OCI-LY3 (cell line): ENCODE measurements at regions not wholly inside any gene's neighbourhood (a gene's known extent, or its start where the extent isn't known, plus 50 kb on each side); places are given as distances from the start of the nearest gene placed in this dataset.

ENCODE experiments used
- H2AFZ ChIP-seq: fragments of 200-600, 300-600 bp; shearing (Covaris generic); 2 replicates; pipeline ENCODE4 v1.6.0; 2014; ENCODE audit warnings: antibody characterized with exemption, low read depth, low read length
- H3K27ac ChIP-seq: fragments of 200-600, 300-600 bp; sonication (generic); 2 replicates; pipeline ENCODE4 v1.5.1; 2014; ENCODE audit warnings: mild to moderate bottlenecking, low read length, moderate library complexity, mixed read lengths
- H3K27me3 ChIP-seq: fragments of 200-600, 300-600 bp; sonication (generic); 2 replicates; pipeline ENCODE4 v1.6.1; 2014; ENCODE audit warnings: low read depth, low read length, mixed read lengths
- H3K36me3 ChIP-seq: fragments of 200-600, 300-600 bp; sonication (generic); replicated peaks from 2 replicates; pipeline ENCODE3; 2014; ENCODE audit warnings: low read depth, low read length, mixed read lengths
- H3K4me1 ChIP-seq: fragments of 300-600, 200-600 bp; sonication (generic); 2 replicates; pipeline ENCODE4 v1.6.1; 2014; ENCODE audit warnings: low read length, mixed read lengths
- H3K4me2 ChIP-seq: fragments of 200-600, 300-600 bp; sonication (generic); 2 replicates; pipeline ENCODE4 v1.6.1; 2014; ENCODE audit warnings: low read length, mixed read lengths
- H3K4me3 ChIP-seq: fragments of 300-600, 200-600 bp; sonication (generic); 2 replicates; pipeline ENCODE4 v1.5.1; 2014; ENCODE audit warnings: antibody characterized with exemption, mild to moderate bottlenecking, low read length, moderate library complexity
- H3K79me2 ChIP-seq: fragments of 300-600, 200-600 bp; shearing (Covaris generic); 2 replicates; pipeline ENCODE4 v1.6.1; 2014; ENCODE audit warnings: mild to moderate bottlenecking, low read length, mixed read lengths
- H3K9ac ChIP-seq: fragments of 300-600, 200-600 bp; shearing (Covaris generic); 2 replicates; pipeline ENCODE4 v1.6.0; 2014; ENCODE audit warnings: mild to moderate bottlenecking, low read length, moderate library complexity
- H3K9me3 ChIP-seq: fragments of 200-600, 300-600 bp; shearing (Covaris generic); 2 replicates; pipeline ENCODE4 v1.6.1; 2014; ENCODE audit warnings: low read length, mixed read lengths; ENCODE audit not compliant: insufficient read depth
- H4K20me1 ChIP-seq: fragments of 200-600, 300-600 bp; sonication (generic); 2 replicates; pipeline ENCODE4 v1.6.1; 2016; ENCODE audit warnings: low read length, mixed read lengths; ENCODE audit not compliant: insufficient read depth
- CTCF ChIP-seq: fragments of 200-600, 300-600 bp; sonication (generic); IDR thresholded peaks from 2 replicates; pipeline ENCODE4 v1.5.1; 2014; ENCODE audit warnings: antibody characterized with exemption, low read length, low read depth
- EZH2phosphoT487 ChIP-seq: fragments of 200-600 bp; shearing (Covaris generic); IDR thresholded peaks from 2 replicates; pipeline ENCODE4 v1.6.1; 2018; ENCODE audit warnings: antibody characterized with exemption, mixed run types, low read depth

- no peak overlapping the region for H3K9ac ChIP-seq
- no peak overlapping the region for H3K4me2 ChIP-seq
- no peaks in the 10 kb centered on the region for H3K4me1 ChIP-seq
- no peak overlapping the region for H3K27ac ChIP-seq
- H3K4me3 ChIP-seq: no peak overlapping the region
- H3K36me3 ChIP-seq: no peaks in the 10 kb centered on the region
- H4K20me1 ChIP-seq: no peaks in the 10 kb centered on the region
- no peaks in the 10 kb centered on the region for H3K79me2 ChIP-seq
- no peaks in the 10 kb centered on the region for H3K9me3 ChIP-seq
- H2AFZ ChIP-seq: no peak overlapping the region
- no peaks in the 10 kb centered on the region for H3K27me3 ChIP-seq
- TF ChIP-seq EZH2phosphoT487 (no peak), CTCF (no peak)
Measured at GRCh38 chr14:104280085-104280901, 141.9 kb downstream of the KIF26A start.

- H3K36me3 ChIP-seq: no peaks in the 10 kb centered on the region
- H3K4me3 ChIP-seq: no peak overlapping the region
- H3K27ac ChIP-seq: no peak overlapping the region
- no peaks in the 10 kb centered on the region for H3K27me3 ChIP-seq
- TF ChIP-seq CTCF: no peak
- H3K4me1 ChIP-seq: no peaks in the 10 kb centered on the region
- no peaks in the 10 kb centered on the region for H4K20me1 ChIP-seq
- H3K9ac ChIP-seq: no peak overlapping the region
- H3K4me2 ChIP-seq: no peak overlapping the region
- H2AFZ ChIP-seq: no peak overlapping the region
- H3K79me2 ChIP-seq: no peaks in the 10 kb centered on the region
- no peaks in the 10 kb centered on the region for H3K9me3 ChIP-seq
Measured at GRCh38 chr14:104280902-104281767, 142.7 kb downstream of the KIF26A start.

- no peaks in the 10 kb centered on the region for H3K79me2 ChIP-seq
- no peaks in the 10 kb centered on the region for H3K27me3 ChIP-seq
- H3K9me3 ChIP-seq: no peaks in the 10 kb centered on the region
- H3K36me3 ChIP-seq: no peaks in the 10 kb centered on the region
- no peak overlapping the region for H3K9ac ChIP-seq
- no peaks in the 10 kb centered on the region for H4K20me1 ChIP-seq
- no peak overlapping the region for H3K4me2 ChIP-seq
- H2AFZ ChIP-seq: no peak overlapping the region
- H3K27ac ChIP-seq: no peak overlapping the region
- no peak for TF ChIP-seq EZH2phosphoT487
- no peak for TF ChIP-seq CTCF
- H3K4me1 ChIP-seq: no peaks in the 10 kb centered on the region
- H3K4me3 ChIP-seq: no peak overlapping the region
Measured at GRCh38 chr14:104281768-104282301, 143.4 kb downstream of the KIF26A start.
